NB4 (cell line): ENCODE measurements at regions not wholly inside any gene's neighbourhood (a gene's known extent, or its start where the extent isn't known, plus 50 kb on each side); places are given as distances from the start of the nearest gene placed in this dataset.

Experiments used
- DNase-seq: peaks from one replicate; pipeline ENCODE4 v3.0.0; 2010; ENCODE audit warnings: low read depth
- H3K4me3 ChIP-seq: one replicate; pipeline ENCODE4 v1.5.1; 2011; ENCODE audit warnings: mild to moderate bottlenecking, low read depth, low read length, moderate library complexity
- CTCF ChIP-seq: IDR thresholded peaks from one replicate; pipeline ENCODE4 v1.5.1; 2012; ENCODE audit warnings: low read depth, low read length
- MAX ChIP-seq: IDR thresholded peaks from 2 replicates; pipeline ENCODE4 v1.6.1; 2011; ENCODE audit warnings: low read depth, low read length
- MYC ChIP-seq: IDR thresholded peaks from 2 replicates; pipeline ENCODE4 v1.6.1; 2011; ENCODE audit warnings: low read depth, low read length
- POLR2A ChIP-seq: IDR thresholded peaks from 2 replicates; pipeline ENCODE4 v1.6.1; 2011; ENCODE audit warnings: mild to moderate bottlenecking; ENCODE audit not compliant: insufficient read length; ENCODE audit errors: extremely low read depth

DNA sequence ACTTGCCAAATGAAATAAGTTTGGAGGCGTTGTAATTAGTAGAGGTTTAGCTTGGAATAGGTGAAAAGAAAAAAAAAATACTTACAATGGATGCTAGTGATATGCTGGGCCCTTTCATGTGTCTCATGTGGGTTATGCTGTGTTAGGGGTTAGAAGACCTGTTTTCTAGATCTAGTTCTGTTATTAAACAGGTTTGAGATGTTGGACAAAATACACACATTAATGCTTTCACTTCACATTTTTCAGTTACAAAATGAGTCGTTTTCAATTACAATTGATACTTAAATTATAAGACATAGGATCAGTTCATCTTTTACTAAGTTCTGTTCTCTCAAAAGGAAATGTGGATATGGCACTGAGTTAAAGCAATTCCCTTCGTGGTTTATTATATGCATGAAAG is 509.8 kb downstream of the EPM2A start:
- H3K4me3 ChIP-seq: no peak overlapping the region
- no peak for DNase-seq
- TF ChIP-seq MYC (no peak), POLR2A (no peak), MAX (no peak), CTCF (no peak)

GRCh38 chr6:145227593-145227992 is 507.7 kb downstream of the EPM2A start:
- H3K4me3 ChIP-seq: no peak overlapping the region
- TF ChIP-seq CTCF: no peak
- no peak for TF ChIP-seq POLR2A
- TF ChIP-seq MAX: no peak
- no peak for TF ChIP-seq MYC
- DNase-seq: no peak

DNA sequence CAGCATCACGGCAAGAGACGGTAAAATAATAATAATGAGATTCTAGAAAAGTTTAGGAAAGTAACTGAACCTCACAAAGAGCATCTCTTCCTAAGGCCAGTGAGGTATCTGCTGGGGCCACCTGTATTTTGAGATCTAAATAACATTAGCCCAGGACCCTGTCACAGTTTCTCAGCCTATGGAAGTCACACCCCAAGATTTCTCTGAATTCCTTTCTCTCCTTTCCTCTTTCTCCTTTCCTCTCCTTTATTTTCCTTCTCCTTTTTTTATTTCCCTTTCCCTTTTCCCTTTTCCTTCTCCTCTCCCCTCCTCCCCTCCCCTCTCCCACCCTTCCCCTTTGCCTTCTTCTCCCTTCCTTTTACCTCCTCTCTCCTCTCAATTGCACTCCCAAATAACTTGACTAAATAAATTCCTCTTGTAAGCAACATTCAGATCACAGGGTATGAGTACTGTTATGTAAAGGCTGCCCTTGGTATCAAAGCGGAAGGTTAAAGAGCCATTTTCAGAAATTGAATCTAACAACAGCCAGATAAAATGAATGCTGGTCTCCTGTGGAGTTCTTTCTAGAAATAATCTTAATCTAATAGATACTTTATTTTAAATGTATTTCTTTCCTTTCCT is 506.2 kb downstream of the EPM2A start:
- TF ChIP-seq CTCF (no peak), POLR2A (no peak), MYC (no peak), MAX (no peak)
- no peak overlapping the region for H3K4me3 ChIP-seq
- DNase-seq: no peak

DNA sequence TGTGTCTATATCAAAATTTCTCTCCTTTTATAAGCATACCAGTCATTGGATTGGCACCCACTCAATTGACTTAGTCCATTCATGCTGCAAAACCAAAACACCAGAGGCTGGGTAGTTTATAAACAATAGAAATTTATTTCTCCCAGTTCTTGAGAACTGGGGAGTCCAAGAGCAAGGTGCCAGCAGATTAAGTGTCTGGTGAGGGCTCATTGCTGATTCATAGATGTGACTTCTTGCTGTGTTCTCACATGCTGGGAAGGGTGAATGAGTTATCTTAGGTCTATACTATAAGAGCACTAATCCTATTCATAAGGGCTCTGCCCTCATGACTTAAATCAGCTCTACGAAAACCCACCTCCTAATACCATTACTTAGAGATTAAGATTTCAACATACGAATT is 501.4 kb downstream of the EPM2A start:
- no peak overlapping the region for H3K4me3 ChIP-seq
- TF ChIP-seq CTCF (no peak), MYC (no peak), MAX (no peak), POLR2A (no peak)
- no peak for DNase-seq

DNA sequence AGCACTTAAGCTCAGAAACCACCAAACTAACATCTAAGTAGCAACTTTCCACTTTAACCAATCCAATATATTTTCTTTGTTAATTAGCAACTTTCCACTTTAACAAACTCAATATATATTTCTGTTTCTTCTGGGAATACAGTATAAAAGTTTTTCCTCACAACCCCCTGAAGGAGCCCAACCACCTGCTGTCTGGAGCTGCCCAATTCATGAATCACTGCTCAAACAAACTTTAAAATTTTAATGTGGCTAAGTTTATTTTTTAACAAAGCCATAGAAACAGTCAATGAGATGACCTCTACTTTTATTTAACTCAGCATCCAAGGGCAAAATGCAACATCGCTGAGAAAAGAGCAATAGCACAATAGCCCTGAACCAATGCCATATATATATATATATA is 500.1 kb downstream of the EPM2A start:
- no peak for DNase-seq
- TF ChIP-seq MYC (no peak), POLR2A (no peak), MAX (no peak), CTCF (no peak)

More for the DNA sequence above, 500.1 kb downstream of the EPM2A start:
- no peak overlapping the region for H3K4me3 ChIP-seq
